SK-N-MC (cell line): ENCODE measurements at regions not wholly inside any gene's neighbourhood (a gene's known extent, or its start where the extent isn't known, plus 50 kb on each side); places are given as distances from the start of the nearest gene placed in this dataset.

Source experiments
- EZH2 ChIP-seq: fragments of 200-600 bp; sonication (generic); IDR thresholded peaks from one replicate; pipeline ENCODE4 v1.6.1; 2017; ENCODE audit warnings: antibody characterized with exemption
- POLR2AphosphoS5 ChIP-seq: IDR thresholded peaks from 2 replicates; pipeline ENCODE4 v1.6.1; 2012; ENCODE audit warnings: mild to moderate bottlenecking, low read depth, low read length, borderline replicate concordance

GRCh38 chr9:2480255-2480837 is 141.2 kb upstream of the VLDLR start:
- no peak for TF ChIP-seq EZH2
- no peak for TF ChIP-seq POLR2AphosphoS5
